ENCODE measurements at regions not wholly inside any gene's neighbourhood (a gene's known extent, or its start where the extent isn't known, plus 50 kb on each side); places are given as distances from the start of the nearest gene placed in this dataset.
A peak's percentile ranks its signal among the peaks of the same experiment; 100 is the strongest.

DNA sequence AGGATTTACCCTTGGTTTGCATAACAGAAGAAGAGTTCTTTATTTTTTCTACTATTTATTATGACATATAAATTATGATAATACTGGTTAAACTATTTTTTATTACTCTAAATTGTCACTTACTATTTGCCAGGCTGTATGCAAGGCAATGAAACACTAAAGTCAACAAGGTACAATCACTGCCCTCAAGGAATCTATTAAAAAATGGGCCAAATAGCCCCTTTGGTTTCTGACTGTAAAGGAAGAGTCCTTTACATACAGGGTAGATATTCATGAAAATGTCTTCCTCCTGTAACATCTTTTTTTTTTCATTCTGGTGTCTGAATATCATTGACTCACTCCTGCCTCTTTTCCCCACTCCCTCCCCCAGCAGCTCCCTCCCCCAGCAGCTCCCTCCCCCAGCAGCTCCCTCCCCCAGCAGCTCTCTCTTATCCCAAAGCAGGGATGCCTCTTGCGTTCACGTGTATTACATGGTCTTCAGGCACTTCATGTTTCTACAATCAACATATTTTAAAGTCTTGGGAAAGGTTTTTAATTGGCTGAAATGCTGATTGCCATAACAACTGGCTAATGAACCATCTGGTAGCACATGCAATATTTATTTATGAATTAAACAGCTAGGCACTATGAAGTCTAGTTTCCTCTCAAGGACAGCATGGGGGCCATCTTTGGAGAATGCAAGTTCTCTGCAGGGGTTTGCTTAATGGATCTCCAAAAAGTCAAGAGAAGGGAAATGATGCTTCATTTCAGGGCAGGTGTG, 400.4 kb upstream of the PLXNA2 start (continued):
- no peak for TF ChIP-seq CREB1 (CRISPR knock-in tag; IDR thresholded peaks at IDR 0.05; ENCODE audit: low read depth)
- TF ChIP-seq, protein P1, sequence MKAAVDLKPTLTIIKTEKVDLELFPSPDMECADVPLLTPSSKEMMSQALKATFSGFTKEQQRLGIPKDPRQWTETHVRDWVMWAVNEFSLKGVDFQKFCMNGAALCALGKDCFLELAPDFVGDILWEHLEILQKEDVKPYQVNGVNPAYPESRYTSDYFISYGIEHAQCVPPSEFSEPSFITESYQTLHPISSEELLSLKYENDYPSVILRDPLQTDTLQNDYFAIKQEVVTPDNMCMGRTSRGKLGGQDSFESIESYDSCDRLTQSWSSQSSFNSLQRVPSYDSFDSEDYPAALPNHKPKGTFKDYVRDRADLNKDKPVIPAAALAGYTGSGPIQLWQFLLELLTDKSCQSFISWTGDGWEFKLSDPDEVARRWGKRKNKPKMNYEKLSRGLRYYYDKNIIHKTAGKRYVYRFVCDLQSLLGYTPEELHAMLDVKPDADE (IDR thresholded peaks at IDR 0.05) = no peak
- no peak for TF ChIP-seq JUNB (IDR thresholded peaks at IDR 0.05; ENCODE audit: unreplicated experiment)
- TF ChIP-seq, protein P2, sequence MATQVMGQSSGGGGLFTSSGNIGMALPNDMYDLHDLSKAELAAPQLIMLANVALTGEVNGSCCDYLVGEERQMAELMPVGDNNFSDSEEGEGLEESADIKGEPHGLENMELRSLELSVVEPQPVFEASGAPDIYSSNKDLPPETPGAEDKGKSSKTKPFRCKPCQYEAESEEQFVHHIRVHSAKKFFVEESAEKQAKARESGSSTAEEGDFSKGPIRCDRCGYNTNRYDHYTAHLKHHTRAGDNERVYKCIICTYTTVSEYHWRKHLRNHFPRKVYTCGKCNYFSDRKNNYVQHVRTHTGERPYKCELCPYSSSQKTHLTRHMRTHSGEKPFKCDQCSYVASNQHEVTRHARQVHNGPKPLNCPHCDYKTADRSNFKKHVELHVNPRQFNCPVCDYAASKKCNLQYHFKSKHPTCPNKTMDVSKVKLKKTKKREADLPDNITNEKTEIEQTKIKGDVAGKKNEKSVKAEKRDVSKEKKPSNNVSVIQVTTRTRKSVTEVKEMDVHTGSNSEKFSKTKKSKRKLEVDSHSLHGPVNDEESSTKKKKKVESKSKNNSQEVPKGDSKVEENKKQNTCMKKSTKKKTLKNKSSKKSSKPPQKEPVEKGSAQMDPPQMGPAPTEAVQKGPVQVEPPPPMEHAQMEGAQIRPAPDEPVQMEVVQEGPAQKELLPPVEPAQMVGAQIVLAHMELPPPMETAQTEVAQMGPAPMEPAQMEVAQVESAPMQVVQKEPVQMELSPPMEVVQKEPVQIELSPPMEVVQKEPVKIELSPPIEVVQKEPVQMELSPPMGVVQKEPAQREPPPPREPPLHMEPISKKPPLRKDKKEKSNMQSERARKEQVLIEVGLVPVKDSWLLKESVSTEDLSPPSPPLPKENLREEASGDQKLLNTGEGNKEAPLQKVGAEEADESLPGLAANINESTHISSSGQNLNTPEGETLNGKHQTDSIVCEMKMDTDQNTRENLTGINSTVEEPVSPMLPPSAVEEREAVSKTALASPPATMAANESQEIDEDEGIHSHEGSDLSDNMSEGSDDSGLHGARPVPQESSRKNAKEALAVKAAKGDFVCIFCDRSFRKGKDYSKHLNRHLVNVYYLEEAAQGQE (IDR thresholded peaks at IDR 0.05; ENCODE audit: unreplicated experiment) = no peak
- no peak for TF ChIP-seq ZNF331 (CRISPR knock-in tag; IDR thresholded peaks at IDR 0.05; ENCODE audit: low read depth)
- TF ChIP-seq POLR2AphosphoS5 (IDR thresholded peaks at IDR 0.05; ENCODE audit: low read depth) = no peak
- TF ChIP-seq EZH2phosphoT487 (IDR thresholded peaks at IDR 0.05; ENCODE audit: unreplicated experiment) = no peak
- no peak for TF ChIP-seq STAT1 (IDR thresholded peaks at IDR 0.05; ENCODE audit: unreplicated experiment)

DNA sequence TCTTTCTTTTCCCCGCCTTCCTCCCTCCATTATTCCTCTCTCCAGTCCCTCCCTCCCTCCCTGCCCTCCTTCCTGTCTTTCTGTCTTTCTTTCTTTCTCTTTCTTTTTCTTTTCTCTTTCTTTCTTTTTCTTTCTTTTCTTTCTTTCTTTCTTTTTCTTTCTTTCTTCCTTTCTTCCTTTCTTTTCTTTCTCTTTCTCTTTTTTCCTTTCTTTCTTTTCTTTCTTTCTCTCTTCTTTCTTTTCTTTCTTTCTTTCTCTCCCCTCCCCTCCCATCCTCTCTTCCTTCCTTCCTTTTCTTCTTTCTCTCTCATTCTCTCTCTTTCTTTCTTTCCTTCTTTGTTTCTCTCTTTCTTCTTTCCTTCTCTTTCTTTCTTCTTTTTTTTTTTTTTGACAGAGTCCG, 402.2 kb upstream of the PLXNA2 start:
- H3K4me3 ChIP-seq = no peak overlapping the region
- no peaks in the 10 kb centered on the region; the same call in 2 of the 3 replicates for H3K9me3 Mint-ChIP-seq
- no peaks in the 10 kb centered on the region for H3F3A ChIP-seq (replicated peaks; ENCODE audit: low read depth)
- H4K20me1 ChIP-seq (replicated peaks; ENCODE audit: insufficient read depth) = no peaks in the 10 kb centered on the region
- H3K4me2 ChIP-seq = no peak overlapping the region
- 0 out of 2 replicates have a peak overlapping the region, but pooled peaks have one; percentile 63 for H2AFZ ChIP-seq
- no peaks in the 10 kb centered on the region for H3K27me3 ChIP-seq (ENCODE audit: insufficient read depth)
- no peaks in the 10 kb centered on the region for H3K4me1 ChIP-seq (ENCODE audit: insufficient read depth)
- H3K9me2 ChIP-seq (ENCODE audit: insufficient read depth) = no peaks in the 10 kb centered on the region; the same call in 1 of the 2 replicates
- no peak overlapping the region for H3K4me3 Mint-ChIP-seq
- no peaks in the 10 kb centered on the region for H3K36me3 Mint-ChIP-seq (ENCODE audit: low read depth)
- no peaks in the 10 kb centered on the region for H3K36me3 ChIP-seq (ENCODE audit: insufficient read depth)
- no peak for DNase-seq (ENCODE audit: low spot score)
- no peak overlapping the region; the same call in 1 of the 2 replicates for H3K27ac Mint-ChIP-seq
- peaks cover 1% of the 10 kb centered on the region for H3K27me3 Mint-ChIP-seq (ENCODE audit: insufficient read depth, low read depth, poor library complexity)
- peaks cover 7% of the 10 kb centered on the region; the same call in 2 of the 3 replicates for H3K4me1 Mint-ChIP-seq
- no peaks in the 10 kb centered on the region for H3K79me2 ChIP-seq (replicated peaks; ENCODE audit: insufficient read depth)
- H3K27ac ChIP-seq (ENCODE audit: low read depth) = no peak overlapping the region
- no peak for ATAC-seq
- no peak for TF ChIP-seq EZH2phosphoT487 (IDR thresholded peaks at IDR 0.05; ENCODE audit: unreplicated experiment)
- TF ChIP-seq, protein P2 (IDR thresholded peaks at IDR 0.05; ENCODE audit: unreplicated experiment) = no peak
- TF ChIP-seq ZNF114 (CRISPR knock-in tag; IDR thresholded peaks at IDR 0.05) = no peak
- no peak for TF ChIP-seq EZH2 (IDR thresholded peaks at IDR 0.05; ENCODE audit: low read depth, unreplicated experiment)
- TF ChIP-seq JUNB (IDR thresholded peaks at IDR 0.05; ENCODE audit: unreplicated experiment) = no peak

All from GM23338 (cell line).